ENCODE measurements at regions not wholly inside any gene's neighbourhood (a gene's known extent, or its start where the extent isn't known, plus 50 kb on each side); places are given as distances from the start of the nearest gene placed in this dataset.

- Histone ChIP-seq H2AFZ (ENCODE audit: low read length) (no peak overlapping the region), H3K4me3 (ENCODE audit: low read depth, low read length, poor library complexity, severe bottlenecking) (no peak overlapping the region), H3K27ac (ENCODE audit: low read depth, low read length, poor library complexity, severe bottlenecking) (no peak overlapping the region), H3K9me2 (ENCODE audit: low read depth, low read length) (no peaks in the 10 kb centered on the region), H3K9me3 (ENCODE audit: low read length) (no peaks in the 10 kb centered on the region), H3F3A (ENCODE audit: insufficient read depth, low read length) (no peaks in the 10 kb centered on the region), H3K9ac (ENCODE audit: low read length) (no peak overlapping the region), H3K36me3 (ENCODE audit: insufficient read depth, low read length) (no peaks in the 10 kb centered on the region), H3K79me2 (ENCODE audit: insufficient read depth, low read length) (no peaks in the 10 kb centered on the region), H3K4me1 (ENCODE audit: insufficient read depth, low read length, severe bottlenecking) (no peaks in the 10 kb centered on the region), H3K4me2 (ENCODE audit: low read length) (no peak overlapping the region), H3K27me3 (ENCODE audit: insufficient read depth, low read length) (no peaks in the 10 kb centered on the region), H4K20me1 (ENCODE audit: insufficient read depth, low read length) (no peaks in the 10 kb centered on the region)
- TF ChIP-seq CTCF (IDR thresholded peaks at IDR 0.05; ENCODE audit: low read length) (no peak), EZH2 (IDR thresholded peaks at IDR 0.05; ENCODE audit: borderline replicate concordance, low read length) (no peak)
Observed at GRCh38 chr4:155487210-155487609, 110.4 kb upstream of the MAP9 start.

- no peaks in the 10 kb centered on the region for H4K20me1 ChIP-seq (ENCODE audit: insufficient read depth, low read length)
- H3K79me2 ChIP-seq (ENCODE audit: insufficient read depth, low read length), result no peaks in the 10 kb centered on the region
- H3K27me3 ChIP-seq (ENCODE audit: insufficient read depth, low read length), result no peaks in the 10 kb centered on the region
- no peak overlapping the region for H2AFZ ChIP-seq (ENCODE audit: low read length)
- no peaks in the 10 kb centered on the region for H3K9me3 ChIP-seq (ENCODE audit: low read length)
- no peaks in the 10 kb centered on the region for H3K9me2 ChIP-seq (ENCODE audit: low read depth, low read length)
- no peak overlapping the region for H3K9ac ChIP-seq (ENCODE audit: low read length)
- no peak overlapping the region for H3K4me3 ChIP-seq (ENCODE audit: low read depth, low read length, poor library complexity, severe bottlenecking)
- no peak overlapping the region for H3K27ac ChIP-seq (ENCODE audit: low read depth, low read length, poor library complexity, severe bottlenecking)
- no peaks in the 10 kb centered on the region for H3K36me3 ChIP-seq (ENCODE audit: insufficient read depth, low read length)
- no peak overlapping the region for H3K4me2 ChIP-seq (ENCODE audit: low read length)
- no peaks in the 10 kb centered on the region for H3K4me1 ChIP-seq (ENCODE audit: insufficient read depth, low read length, severe bottlenecking)
- no peak for TF ChIP-seq EZH2 (IDR thresholded peaks at IDR 0.05; ENCODE audit: borderline replicate concordance, low read length)
- TF ChIP-seq CTCF (IDR thresholded peaks at IDR 0.05; ENCODE audit: low read length), result no peak
- no peaks in the 10 kb centered on the region for H3F3A ChIP-seq (ENCODE audit: insufficient read depth, low read length)
Observed at GRCh38 chr4:155481150-155481549, 104.4 kb upstream of the MAP9 start.

GRCh38 chr4:155479835-155480234 lies 103.1 kb upstream of the MAP9 start:
- H3K27ac ChIP-seq (ENCODE audit: low read depth, low read length, poor library complexity, severe bottlenecking), result no peak overlapping the region
- no peak overlapping the region for H3K4me3 ChIP-seq (ENCODE audit: low read depth, low read length, poor library complexity, severe bottlenecking)
- H3K36me3 ChIP-seq (ENCODE audit: insufficient read depth, low read length), result no peaks in the 10 kb centered on the region
- H3K4me2 ChIP-seq (ENCODE audit: low read length), result no peak overlapping the region
- no peaks in the 10 kb centered on the region for H3K9me2 ChIP-seq (ENCODE audit: low read depth, low read length)
- H3F3A ChIP-seq (ENCODE audit: insufficient read depth, low read length), result no peaks in the 10 kb centered on the region
- TF ChIP-seq CTCF (IDR thresholded peaks at IDR 0.05; ENCODE audit: low read length) (no peak), EZH2 (IDR thresholded peaks at IDR 0.05; ENCODE audit: borderline replicate concordance, low read length) (no peak)
- H4K20me1 ChIP-seq (ENCODE audit: insufficient read depth, low read length), result no peaks in the 10 kb centered on the region
- no peaks in the 10 kb centered on the region for H3K27me3 ChIP-seq (ENCODE audit: insufficient read depth, low read length)
- no peak overlapping the region for H3K9ac ChIP-seq (ENCODE audit: low read length)
- H2AFZ ChIP-seq (ENCODE audit: low read length), result no peak overlapping the region
- H3K79me2 ChIP-seq (ENCODE audit: insufficient read depth, low read length), result no peaks in the 10 kb centered on the region
- H3K9me3 ChIP-seq (ENCODE audit: low read length), result no peaks in the 10 kb centered on the region
- H3K4me1 ChIP-seq (ENCODE audit: insufficient read depth, low read length, severe bottlenecking), result no peaks in the 10 kb centered on the region

Measured in OCI-LY1 (cell line).